ENCODE measurements at regions not wholly inside any gene's neighbourhood (a gene's known extent, or its start where the extent isn't known, plus 50 kb on each side); places are given as distances from the start of the nearest gene placed in this dataset.
"Not testable (repeated sequence)": the region's sequence is repeated elsewhere in the genome, so short reads cannot be mapped to it uniquely, and the experiment has no call there.

- no peak for FAIRE-seq
- Histone ChIP-seq H3K36me3 (ENCODE audit: control insufficient read depth, insufficient read depth, low read length) (no peaks in the 10 kb centered on the region), H3K27me3 (ENCODE audit: control insufficient read depth, insufficient read depth, low read length) (no peaks in the 10 kb centered on the region), H3K4me3 (ENCODE audit: low read depth, low read length) (no peak overlapping the region)
- TF ChIP-seq CTCF (IDR thresholded peaks at IDR 0.05; ENCODE audit: insufficient read depth, low read length, severe bottlenecking): no peak
- no peak for DNase-seq (ENCODE audit: low read depth)
Observed at GRCh38 chr13:50389726-50390125, 374.5 kb downstream of the KCNRG start.

- no peaks in the 10 kb centered on the region for H3K27me3 ChIP-seq (ENCODE audit: control insufficient read depth, insufficient read depth, low read length)
- no peak overlapping the region for H3K4me3 ChIP-seq (ENCODE audit: low read depth, low read length)
- no peaks in the 10 kb centered on the region for H3K36me3 ChIP-seq (ENCODE audit: control insufficient read depth, insufficient read depth, low read length)
- no peak for TF ChIP-seq CTCF (IDR thresholded peaks at IDR 0.05; ENCODE audit: insufficient read depth, low read length, severe bottlenecking)
- no peak for FAIRE-seq
- DNase-seq (ENCODE audit: low read depth): no peak
Observed at GRCh38 chr13:50390503-50391248, 375.4 kb downstream of the KCNRG start.

- FAIRE-seq (no peak), DNase-seq (ENCODE audit: low read depth) (peak; percentile 73)
- TF ChIP-seq CTCF (IDR thresholded peaks at IDR 0.05; ENCODE audit: insufficient read depth, low read length, severe bottlenecking): no peak
- Histone ChIP-seq H3K27me3 (ENCODE audit: control insufficient read depth, insufficient read depth, low read length) (no peaks in the 10 kb centered on the region), H3K4me3 (ENCODE audit: low read depth, low read length) (no peak overlapping the region), H3K36me3 (ENCODE audit: control insufficient read depth, insufficient read depth, low read length) (no peaks in the 10 kb centered on the region)
Observed at GRCh38 chr13:50392977-50393376, 377.7 kb downstream of the KCNRG start.

- H3K36me3 ChIP-seq (ENCODE audit: control insufficient read depth, insufficient read depth, low read length): no peaks in the 10 kb centered on the region
- TF ChIP-seq CTCF (IDR thresholded peaks at IDR 0.05; ENCODE audit: insufficient read depth, low read length, severe bottlenecking): no peak
- DNase-seq (ENCODE audit: low read depth) (peak; percentile 29), FAIRE-seq (no peak)
- no peaks in the 10 kb centered on the region for H3K27me3 ChIP-seq (ENCODE audit: control insufficient read depth, insufficient read depth, low read length)
- H3K4me3 ChIP-seq (ENCODE audit: low read depth, low read length): no peak overlapping the region
Observed at GRCh38 chr13:50393628-50394027, 378.4 kb downstream of the KCNRG start.

- no peaks in the 10 kb centered on the region for H3K36me3 ChIP-seq (ENCODE audit: control insufficient read depth, insufficient read depth, low read length)
- peak; percentile 52 for FAIRE-seq
- H3K4me3 ChIP-seq (ENCODE audit: low read depth, low read length): no peak overlapping the region
- peak; percentile 100 for DNase-seq (ENCODE audit: low read depth)
- no peak for TF ChIP-seq CTCF (IDR thresholded peaks at IDR 0.05; ENCODE audit: insufficient read depth, low read length, severe bottlenecking)
- no peaks in the 10 kb centered on the region for H3K27me3 ChIP-seq (ENCODE audit: control insufficient read depth, insufficient read depth, low read length)
Observed at GRCh38 chr13:50396001-50396400, 380.8 kb downstream of the KCNRG start.

- H3K36me3 ChIP-seq (ENCODE audit: control insufficient read depth, insufficient read depth, low read length); FAIRE-seq; H3K27me3 ChIP-seq (ENCODE audit: control insufficient read depth, insufficient read depth, low read length); H3K4me3 ChIP-seq (ENCODE audit: low read depth, low read length); DNase-seq (ENCODE audit: low read depth): not testable (repeated sequence)
Observed at GRCh38 chr13:50396618-50397017, 381.4 kb downstream of the KCNRG start.

All from bronchial epithelial cell (primary cell).